CD4-positive, alpha-beta T cell treated with Interleukin-17A for 1 hour (primary cell): ENCODE measurements at regions not wholly inside any gene's neighbourhood (a gene's known extent, or its start where the extent isn't known, plus 50 kb on each side); places are given as distances from the start of the nearest gene placed in this dataset.
"Not testable (repeated sequence)": the region's sequence is repeated elsewhere in the genome, so short reads cannot be mapped to it uniquely, and the experiment has no call there.

ENCODE experiments used
- DNase-seq: peaks from one replicate; pipeline ENCODE4 v3.0.0-alpha.2; 2020

DNA sequence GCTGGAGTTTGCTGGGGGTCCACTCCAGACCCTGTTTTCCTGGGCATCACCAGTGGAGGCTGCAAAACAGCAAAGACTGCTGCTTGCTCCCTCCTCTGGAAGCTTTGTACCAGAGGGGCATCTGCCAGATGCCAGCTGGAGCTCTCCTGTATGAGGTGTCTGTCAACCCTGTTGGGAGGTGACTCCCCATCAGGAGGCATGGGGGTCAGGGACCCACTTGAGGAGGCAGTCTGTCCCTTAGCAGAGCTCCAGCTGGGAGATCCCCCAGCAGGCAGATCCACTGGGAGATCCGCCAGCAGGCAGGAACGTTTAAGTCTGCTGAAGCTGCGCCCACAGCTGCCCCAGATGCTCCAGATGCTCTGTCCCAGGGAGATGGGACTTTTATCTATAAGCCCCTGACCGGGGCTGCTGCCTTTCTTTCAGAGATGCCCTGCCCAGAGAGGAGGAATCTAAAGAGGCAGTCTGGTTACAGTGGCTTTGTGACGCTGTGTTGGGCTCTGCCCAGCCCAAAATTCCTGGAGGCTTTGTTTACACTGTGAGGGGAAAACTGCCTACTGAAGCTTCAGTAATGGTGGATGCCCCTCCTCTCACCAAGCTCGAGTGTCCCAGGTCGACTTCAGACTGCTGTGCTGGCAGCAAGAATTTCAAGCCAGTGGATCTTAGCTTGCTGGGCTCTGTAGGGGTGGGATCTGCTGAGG is 260.5 kb upstream of the SLC8A1 start:
- DNase-seq, result not testable (repeated sequence)

- no peak for DNase-seq
Observed at GRCh38 chr2:40716879-40717278, 265.0 kb upstream of the SLC8A1 start.

GRCh38 chr2:40719414-40719813 is 267.5 kb upstream of the SLC8A1 start:
- no peak for DNase-seq

DNA sequence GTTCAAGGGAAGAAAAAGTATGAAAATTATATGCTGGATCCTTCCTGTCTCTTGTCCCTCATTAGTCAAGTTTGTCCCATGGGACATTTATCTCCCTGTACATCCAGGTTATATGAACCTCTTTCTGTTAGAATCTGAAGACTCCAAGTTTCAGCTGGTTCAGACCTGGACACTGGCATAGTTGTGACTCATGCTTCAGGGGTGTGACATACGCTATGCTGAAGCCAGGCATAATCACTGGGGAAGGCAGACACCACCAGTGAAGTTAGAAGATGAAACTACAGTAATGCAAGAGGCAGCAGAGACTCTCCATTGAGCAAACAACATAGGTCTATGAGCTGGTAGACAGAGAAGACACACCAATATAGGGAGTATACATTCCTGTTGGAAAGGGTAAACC is 269.7 kb upstream of the SLC8A1 start:
- DNase-seq, result no peak

DNA sequence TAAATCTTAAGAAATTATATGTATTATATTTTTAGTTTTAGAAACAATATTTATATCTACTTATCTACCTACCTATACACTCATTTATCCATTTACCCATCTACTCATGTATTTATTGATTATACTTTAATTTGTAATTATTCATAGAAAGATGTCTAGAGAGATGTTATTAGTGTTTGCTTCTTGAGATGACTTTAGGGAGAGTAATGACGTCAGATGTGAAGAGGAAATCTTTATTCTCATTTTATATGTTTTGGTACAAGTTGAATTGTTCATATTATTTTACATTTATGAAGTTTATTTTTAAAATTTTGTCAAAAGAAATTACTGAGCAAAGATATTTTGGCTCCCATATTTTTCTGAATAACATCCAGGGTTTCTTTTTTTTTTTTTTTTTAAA is 271.3 kb upstream of the SLC8A1 start:
- no peak for DNase-seq

DNA sequence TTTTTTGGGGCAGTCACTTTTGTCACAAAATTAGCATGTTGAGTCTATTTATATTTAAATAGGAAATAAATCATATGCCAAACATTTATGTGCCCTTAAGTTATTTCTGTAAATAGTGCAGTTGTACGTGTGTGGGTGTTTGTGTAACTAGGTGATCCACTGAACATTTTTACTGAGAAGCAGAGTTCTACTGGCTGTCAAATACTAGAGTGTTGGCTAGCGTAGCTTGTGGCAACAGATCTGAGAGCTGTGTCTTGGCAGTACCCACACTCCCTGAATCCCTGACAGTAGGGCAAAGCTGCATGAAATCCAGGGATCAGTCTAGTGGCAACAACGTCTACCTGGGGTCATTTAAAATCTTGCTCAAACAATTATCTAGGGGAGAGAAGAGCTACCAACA is 273.1 kb upstream of the SLC8A1 start:
- DNase-seq, result no peak

GRCh38 chr2:40725950-40726349 is 274.1 kb upstream of the SLC8A1 start:
- DNase-seq, result no peak

DNA sequence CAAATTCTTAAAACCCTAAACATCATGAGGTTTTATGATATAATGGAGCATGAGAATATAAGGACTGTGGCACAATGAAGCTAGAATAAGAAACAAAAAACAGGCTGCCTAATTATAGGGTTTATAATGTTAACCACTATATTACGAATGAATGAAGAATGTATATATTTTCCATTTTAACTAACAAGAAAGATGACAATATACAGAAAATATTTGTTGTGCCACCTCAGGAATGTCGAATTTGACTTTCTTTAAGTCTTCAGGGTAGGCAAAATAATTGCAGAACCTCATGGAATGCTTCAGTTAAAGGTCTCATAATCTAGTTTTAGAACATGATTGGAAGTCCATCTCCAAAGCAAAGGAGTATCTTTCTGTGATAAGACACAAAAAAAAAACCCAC is 282.9 kb upstream of the SLC8A1 start:
- DNase-seq, result no peak

- DNase-seq, result no peak
Observed at GRCh38 chr2:40737180-40737579, 285.3 kb upstream of the SLC8A1 start.

GRCh38 chr2:40740419-40740818 is 288.5 kb upstream of the SLC8A1 start:
- DNase-seq, result no peak

DNA sequence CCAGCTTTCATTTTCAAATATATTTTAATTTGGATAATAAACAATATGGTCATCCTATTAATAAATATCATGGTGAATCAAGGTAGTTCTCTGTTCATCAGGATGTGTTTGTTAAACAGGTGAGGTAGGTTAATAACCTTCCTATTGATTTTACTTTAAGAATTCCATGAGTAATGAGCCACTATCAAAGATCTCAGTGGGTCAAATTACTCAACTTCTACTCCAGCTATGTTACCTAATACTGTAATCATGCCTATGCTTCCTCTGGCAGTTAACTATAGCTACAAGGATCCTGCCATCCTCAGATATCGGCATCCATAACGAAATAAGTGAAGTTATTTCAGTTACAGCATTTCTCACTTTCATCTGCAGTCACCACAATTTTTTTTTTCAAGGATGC is 289.6 kb upstream of the SLC8A1 start:
- DNase-seq, result no peak

- no peak for DNase-seq
Observed at GRCh38 chr2:40746191-40746590, 294.3 kb upstream of the SLC8A1 start.

GRCh38 chr2:40751981-40752380 is 300.1 kb upstream of the SLC8A1 start:
- no peak for DNase-seq

GRCh38 chr2:40752796-40753195 is 300.9 kb upstream of the SLC8A1 start:
- no peak for DNase-seq

DNA sequence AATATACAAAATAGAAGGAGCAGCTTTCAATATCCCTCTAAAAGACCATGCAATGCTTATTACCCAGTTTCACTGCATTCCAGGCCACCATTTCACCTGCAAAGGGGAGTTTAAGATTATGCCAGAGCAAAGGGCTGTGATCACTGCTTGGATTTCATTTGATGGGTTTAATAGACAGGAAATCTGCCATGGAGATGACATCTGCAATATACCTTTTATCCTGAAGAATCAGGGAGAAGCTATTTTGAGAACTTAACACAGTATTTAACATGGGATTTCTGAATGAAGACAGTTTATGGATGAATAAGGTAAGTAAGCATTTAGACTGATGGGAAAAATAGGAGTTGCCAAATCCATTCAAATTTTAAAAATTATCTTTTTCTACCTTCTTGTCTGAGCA is 303.0 kb upstream of the SLC8A1 start:
- no peak for DNase-seq

GRCh38 chr2:40758401-40759155 is 306.7 kb upstream of the SLC8A1 start:
- no peak for DNase-seq

GRCh38 chr2:40760071-40760666 is 308.3 kb upstream of the SLC8A1 start:
- DNase-seq, result no peak

DNA sequence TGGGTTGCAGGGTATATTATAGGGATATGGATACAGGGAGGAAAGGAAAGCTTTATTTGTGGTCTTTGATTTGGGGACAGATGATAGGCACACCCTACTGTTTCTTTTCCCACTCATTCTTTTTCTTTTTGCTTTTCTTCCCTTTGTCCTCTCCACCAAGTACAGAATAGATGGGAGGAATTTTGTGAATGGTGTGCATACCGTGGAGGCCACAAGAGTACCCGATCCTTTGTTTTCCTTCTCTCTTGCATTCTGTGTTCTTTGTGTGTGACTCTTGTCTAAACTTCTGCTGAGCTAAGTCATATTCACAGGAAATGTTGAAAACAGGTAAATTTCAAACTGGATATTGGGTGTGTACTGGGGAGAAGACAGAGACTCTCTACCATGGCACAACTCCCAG is 321.4 kb upstream of the SLC8A1 start:
- DNase-seq, result no peak

- DNase-seq, result no peak
Observed at GRCh38 chr2:40783704-40784103, 331.8 kb upstream of the SLC8A1 start.

DNA sequence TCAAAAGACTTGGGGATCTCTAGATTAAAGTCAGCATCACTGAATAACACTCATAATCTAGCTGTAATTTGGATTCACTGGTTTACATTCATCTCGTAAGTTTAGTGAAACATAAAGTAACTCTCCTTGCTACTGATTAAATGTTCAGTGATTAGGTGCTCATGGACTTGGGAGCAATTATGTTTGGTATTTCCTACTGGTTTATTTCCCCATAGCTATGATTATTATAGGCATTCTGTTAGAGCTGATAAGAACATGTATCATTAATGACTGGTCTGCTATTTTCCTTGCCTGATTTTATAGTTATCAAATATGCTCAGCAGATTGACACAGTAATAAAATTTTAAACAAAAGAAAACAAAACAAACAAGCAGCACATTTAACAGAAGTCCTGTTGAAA is 334.7 kb upstream of the SLC8A1 start:
- DNase-seq, result no peak

DNA sequence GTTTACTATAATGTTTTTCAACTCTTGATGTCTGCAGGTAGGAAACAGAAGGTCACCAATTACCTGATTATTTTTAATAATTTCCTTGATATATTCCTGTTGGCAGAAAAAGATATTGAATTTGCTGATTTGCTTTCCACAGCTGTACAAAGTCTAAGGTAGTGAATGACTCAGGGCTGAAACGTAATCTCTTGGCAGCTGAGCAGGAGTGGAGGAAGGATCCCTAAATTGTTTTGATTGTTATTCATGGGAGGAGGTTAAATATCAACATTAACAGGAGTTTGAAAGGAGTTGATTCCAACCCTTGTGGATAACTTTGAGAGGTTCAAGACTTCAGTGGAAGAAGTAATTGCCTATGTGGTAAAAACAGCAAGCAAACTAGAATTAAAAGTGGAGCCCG is 345.2 kb upstream of the SLC8A1 start:
- no peak for DNase-seq

DNA sequence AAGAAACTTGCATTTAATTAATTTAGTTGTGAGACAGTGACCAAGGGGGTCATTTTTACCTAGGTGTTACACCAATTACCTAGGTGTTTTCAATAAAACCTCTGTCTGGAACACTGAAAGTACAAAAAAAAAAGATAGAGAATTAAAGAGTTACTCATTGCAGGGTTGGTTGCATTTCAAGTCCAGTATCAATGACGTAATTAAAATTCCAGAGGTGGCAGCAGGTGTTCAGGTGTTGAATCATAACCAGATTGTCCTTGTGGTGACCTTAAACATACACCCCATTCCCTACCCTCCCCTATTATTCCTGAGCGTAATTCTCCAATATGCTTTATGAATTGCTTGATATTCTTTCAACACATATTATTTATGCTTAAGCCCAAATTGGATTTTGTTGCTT is 352.0 kb upstream of the SLC8A1 start:
- no peak for DNase-seq

DNA sequence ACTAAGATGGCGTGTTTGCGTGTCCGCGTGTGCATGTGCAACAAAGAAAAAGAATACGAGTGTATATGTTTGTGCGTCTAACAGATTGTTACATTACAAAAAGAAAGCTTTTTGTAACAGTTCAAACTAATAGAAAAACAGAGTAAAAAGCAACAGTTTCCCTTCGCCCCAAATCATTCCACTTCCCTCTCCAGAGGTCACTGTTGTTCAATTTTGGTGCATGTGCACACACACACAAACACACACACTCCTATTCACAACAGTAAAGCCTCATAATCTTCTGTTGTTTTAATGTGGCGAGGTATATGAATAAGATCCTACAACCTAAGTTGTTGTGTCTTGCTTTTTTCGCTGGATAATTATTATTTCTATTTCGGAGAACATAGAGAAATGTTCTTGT is 357.3 kb upstream of the SLC8A1 start:
- no peak for DNase-seq

GRCh38 chr2:40814616-40815015 is 362.7 kb upstream of the SLC8A1 start:
- no peak for DNase-seq
